GM19452 (cell line): ENCODE measurements at regions not wholly inside any gene's neighbourhood (a gene's known extent, or its start where the extent isn't known, plus 50 kb on each side); places are given as distances from the start of the nearest gene placed in this dataset.

Source experiments
- ATAC-seq: cut with Tn5 transposase; IDR thresholded peaks from one replicate; pipeline ENCODE4 v1.9.1; 2021; ENCODE audit not compliant: unreplicated experiment

GRCh38 chr11:116643521-116643920 is 129.3 kb downstream of the BUD13 start:
- no peak for ATAC-seq

GRCh38 chr11:116642902-116643301 is 129.9 kb downstream of the BUD13 start:
- no peak for ATAC-seq

- no peak for ATAC-seq
These were observed 130.3 kb downstream of the BUD13 start for GRCh38 chr11:116642481-116642880.

GRCh38 chr11:116641561-116642045 is 131.2 kb downstream of the BUD13 start:
- no peak for ATAC-seq

- no peak for ATAC-seq
These were observed 132.0 kb downstream of the BUD13 start for GRCh38 chr11:116640641-116641402.

GRCh38 chr11:116638463-116638862 is 134.3 kb downstream of the BUD13 start:
- no peak for ATAC-seq

- ATAC-seq, result no peak
These were observed 135.0 kb downstream of the BUD13 start for GRCh38 chr11:116637766-116638165.

GRCh38 chr11:116636341-116636929 is 136.4 kb downstream of the BUD13 start:
- ATAC-seq, result no peak

- no peak for ATAC-seq
These were observed 141.6 kb downstream of the BUD13 start for GRCh38 chr11:116631201-116631600.

- no peak for ATAC-seq
These were observed 154.3 kb downstream of the BUD13 start for GRCh38 chr11:116618461-116618860.

- no peak for ATAC-seq
These were observed 157.4 kb downstream of the BUD13 start for GRCh38 chr11:116615211-116615865.

- no peak for ATAC-seq
These were observed 158.2 kb downstream of the BUD13 start for GRCh38 chr11:116614306-116615210.

- ATAC-seq, result no peak
These were observed 159.4 kb downstream of the BUD13 start for GRCh38 chr11:116613206-116613875.

- no peak for ATAC-seq
These were observed 160.7 kb downstream of the BUD13 start for GRCh38 chr11:116611998-116612620.

- no peak for ATAC-seq
These were observed 162.6 kb downstream of the BUD13 start for GRCh38 chr11:116610190-116610589.

- ATAC-seq, result no peak
These were observed 165.8 kb downstream of the BUD13 start for GRCh38 chr11:116607027-116607426.

GRCh38 chr11:116605543-116606459 is 167.0 kb downstream of the BUD13 start:
- ATAC-seq, result no peak

GRCh38 chr11:116603728-116604323 is 169.0 kb downstream of the BUD13 start:
- ATAC-seq, result no peak

- ATAC-seq, result no peak
These were observed 170.2 kb downstream of the BUD13 start for GRCh38 chr11:116602637-116602942.
